Neural cell (in vitro differentiated cells): ENCODE measurements at regions not wholly inside any gene's neighbourhood (a gene's known extent, or its start where the extent isn't known, plus 50 kb on each side); places are given as distances from the start of the nearest gene placed in this dataset.

Experiments
- CTCF ChIP-seq: fragments of 450-650 bp; IDR thresholded peaks from 2 replicates; pipeline ENCODE4 v1.5.1; 2014; ENCODE audit warnings: antibody characterized with exemption, mild to moderate bottlenecking, moderate library complexity; ENCODE audit not compliant: poor library complexity, severe bottlenecking
- EZH2 ChIP-seq: fragments of 200-600, 300-800 bp; shearing (Covaris generic), sonication (generic); IDR thresholded peaks from 2 replicates; pipeline ENCODE4 v1.6.1; 2014; ENCODE audit warnings: antibody characterized with exemption, low read length, borderline replicate concordance, mild to moderate bottlenecking; ENCODE audit not compliant: insufficient read depth, poor library complexity, severe bottlenecking
- POLR2AphosphoS5 ChIP-seq: IDR thresholded peaks from 2 replicates; pipeline ENCODE4 v1.6.1; 2012

GRCh38 chr14:46197856-46198255, 453.7 kb downstream of the RPL10L start:
- TF ChIP-seq POLR2AphosphoS5, result no peak
- no peak for TF ChIP-seq EZH2
- no peak for TF ChIP-seq CTCF
